ENCODE measurements at regions not wholly inside any gene's neighbourhood (a gene's known extent, or its start where the extent isn't known, plus 50 kb on each side); places are given as distances from the start of the nearest gene placed in this dataset.

DNA sequence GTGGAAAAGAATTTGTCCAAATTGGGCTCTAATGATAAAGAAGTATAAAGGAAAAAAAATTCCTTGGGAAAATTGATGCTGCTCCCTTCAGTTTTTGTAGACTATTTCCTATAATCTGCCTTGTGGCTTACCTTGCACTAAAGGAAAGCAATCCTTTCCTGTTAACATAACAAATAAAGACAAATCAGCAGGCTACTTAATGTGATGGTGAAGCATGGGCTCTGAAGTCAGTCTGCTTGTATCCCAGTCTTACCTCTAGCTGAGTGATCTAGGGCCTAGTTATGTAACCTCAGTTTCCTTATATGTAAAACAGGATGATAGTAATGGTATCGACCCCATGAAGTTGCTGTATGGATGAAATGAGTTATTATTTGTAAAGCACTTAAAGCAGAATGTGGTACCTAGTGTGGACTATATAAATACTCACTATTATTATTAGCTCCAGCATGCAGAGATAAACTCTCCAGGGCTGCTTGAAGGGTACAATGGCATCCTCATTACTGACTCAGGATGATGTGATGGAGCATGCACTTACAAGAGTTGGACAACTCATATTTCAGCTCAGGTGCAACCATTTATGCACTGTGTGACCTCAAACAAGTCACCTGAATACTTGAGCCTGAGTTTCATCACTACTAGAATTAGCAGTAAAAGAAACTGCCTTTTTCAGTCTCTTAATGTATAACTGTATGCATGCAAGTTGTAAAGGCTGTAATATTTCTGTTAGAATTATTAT lies 156.1 kb downstream of the DKK1 start:
- no peak for TF ChIP-seq CTCF (IDR thresholded peaks at IDR 0.05)

DNA sequence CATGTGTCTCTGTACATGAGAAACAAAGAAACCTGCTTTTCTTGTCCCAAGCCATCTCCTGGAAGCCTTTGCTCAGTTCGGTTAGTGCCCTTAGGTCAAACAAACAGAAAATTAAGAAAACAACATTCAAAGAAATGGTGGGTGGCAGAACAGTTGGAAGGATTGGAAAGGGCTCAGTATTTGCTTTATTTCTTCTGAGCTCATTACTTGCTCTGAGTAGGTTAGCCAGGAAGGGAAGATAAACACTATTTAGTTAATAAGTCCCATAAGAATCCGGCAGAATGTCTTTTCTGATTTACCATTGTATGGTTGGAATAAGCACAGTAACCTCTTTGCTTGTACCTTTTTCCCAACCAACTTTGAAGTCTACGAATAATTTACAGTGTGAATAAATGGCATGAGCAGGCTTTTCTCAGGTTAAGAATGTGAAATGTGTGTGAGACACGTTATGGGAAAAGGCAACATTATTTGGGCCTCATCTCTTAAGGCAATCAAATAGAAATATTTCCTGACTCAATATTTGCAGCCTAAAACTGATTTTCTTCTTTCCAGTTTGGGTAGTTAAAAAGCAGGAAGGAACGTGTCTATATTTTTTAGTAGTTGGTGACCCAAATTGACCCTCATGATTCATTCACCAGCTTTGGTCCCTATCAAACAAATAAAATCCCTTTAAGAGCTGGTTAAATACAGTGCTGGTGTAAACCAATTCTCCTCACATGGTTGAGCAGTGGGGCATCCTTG lies 158.5 kb downstream of the DKK1 start:
- no peak for TF ChIP-seq CTCF (IDR thresholded peaks at IDR 0.05)

DNA sequence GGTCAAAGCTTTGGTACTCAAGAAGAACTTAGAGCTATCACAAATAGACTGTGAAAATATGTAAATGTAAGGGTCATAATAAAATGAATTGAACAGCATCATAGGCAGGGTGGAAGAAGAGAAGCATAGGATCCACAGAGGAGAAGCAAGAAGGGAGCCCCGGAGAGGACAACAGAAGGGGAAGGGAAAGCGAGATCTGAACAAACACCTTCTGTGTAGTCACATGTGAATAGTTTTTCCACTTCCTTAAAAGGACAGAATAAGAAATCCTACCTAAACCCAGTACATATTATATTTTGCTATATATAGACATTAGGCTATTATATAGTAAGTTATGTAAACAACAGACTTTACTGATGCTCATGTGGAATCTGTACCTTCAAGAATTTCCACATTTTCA lies 160.2 kb downstream of the DKK1 start:
- TF ChIP-seq CTCF (IDR thresholded peaks at IDR 0.05): no peak

DNA sequence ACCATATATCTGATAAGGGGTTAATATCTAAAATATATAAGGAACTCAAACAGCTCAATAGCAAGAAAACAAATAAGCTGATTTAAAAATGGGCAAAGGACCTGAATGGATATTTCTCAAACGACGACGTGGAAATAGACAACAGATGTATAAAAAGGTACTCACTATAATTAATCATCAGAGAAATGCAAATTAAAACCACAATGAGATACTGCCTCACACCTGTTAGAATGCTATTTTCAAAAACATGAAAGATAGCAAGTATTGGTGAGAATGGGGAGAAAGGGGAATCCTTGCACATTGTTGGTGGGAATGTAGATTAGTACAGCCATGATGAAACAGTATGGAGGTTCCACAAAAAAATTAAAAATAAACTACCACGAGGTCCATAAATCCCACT lies 163.2 kb downstream of the DKK1 start:
- TF ChIP-seq CTCF (IDR thresholded peaks at IDR 0.05): no peak

GRCh38 chr10:52479567-52479966 lies 165.5 kb downstream of the DKK1 start:
- no peak for TF ChIP-seq CTCF (IDR thresholded peaks at IDR 0.05)

DNA sequence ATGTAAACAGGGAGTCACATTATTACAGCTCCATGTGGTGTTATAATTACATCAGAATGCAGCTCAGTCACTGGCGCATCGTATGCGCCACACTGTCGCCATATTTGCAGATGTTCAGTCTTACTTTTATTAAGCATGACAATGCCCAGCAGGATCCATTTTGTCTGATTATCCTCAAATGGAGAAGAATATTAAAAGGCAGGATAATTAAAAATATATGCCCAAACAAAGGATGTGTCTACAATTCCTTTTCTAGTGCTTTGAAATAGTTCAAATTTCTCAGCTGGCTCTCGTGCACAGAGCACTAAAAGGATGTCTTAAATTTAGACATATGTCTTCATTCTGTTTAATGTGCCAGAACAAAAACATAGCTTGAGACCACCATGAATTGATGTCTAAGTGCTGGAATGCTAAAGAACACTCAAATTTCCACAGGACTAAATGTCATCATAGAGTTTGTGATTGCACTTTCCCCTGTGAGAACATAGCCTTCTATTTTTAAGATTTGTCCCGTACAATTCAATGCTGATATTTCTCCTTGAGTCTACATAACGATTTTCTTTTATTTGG lies 168.0 kb downstream of the DKK1 start:
- no peak for TF ChIP-seq CTCF (IDR thresholded peaks at IDR 0.05)

- no peak for TF ChIP-seq CTCF (IDR thresholded peaks at IDR 0.05)
Observed at GRCh38 chr10:52483587-52483986, 169.5 kb downstream of the DKK1 start.
